Endodermal cell (in vitro differentiated cells): ENCODE measurements at regions not wholly inside any gene's neighbourhood (a gene's known extent, or its start where the extent isn't known, plus 50 kb on each side); places are given as distances from the start of the nearest gene placed in this dataset.

Experiments
- DNase-seq: peaks from one replicate; pipeline ENCODE4 v3.0.0-alpha.2; 2017
- H3K27ac ChIP-seq: 2 replicates; pipeline ENCODE4 v1.5.1; 2013; ENCODE audit warnings: mild to moderate bottlenecking, low read depth, low read length, moderate library complexity
- H3K27me3 ChIP-seq: 2 replicates; pipeline ENCODE4 v1.6.1; 2013; ENCODE audit warnings: mild to moderate bottlenecking, low read length, moderate library complexity; ENCODE audit not compliant: insufficient read depth, control insufficient read depth, poor library complexity, severe bottlenecking
- H3K36me3 ChIP-seq: 2 replicates; pipeline ENCODE4 v1.7.0; 2013; ENCODE audit warnings: mild to moderate bottlenecking, low read length, moderate library complexity; ENCODE audit not compliant: control insufficient read depth, insufficient read depth
- H3K4me1 ChIP-seq: one replicate; pipeline ENCODE4 v1.7.0; 2013; ENCODE audit warnings: low read length; ENCODE audit not compliant: control insufficient read depth, insufficient read depth
- H3K4me3 ChIP-seq: 2 replicates; pipeline ENCODE4 v1.5.1; 2013; ENCODE audit warnings: mild to moderate bottlenecking, low read length, moderate library complexity
- H3K9ac ChIP-seq: 2 replicates; pipeline ENCODE4 v1.6.1; 2013; ENCODE audit warnings: mild to moderate bottlenecking, low read length, moderate library complexity; ENCODE audit not compliant: poor library complexity, severe bottlenecking; ENCODE audit errors: extremely low read depth
- H3K9me3 ChIP-seq: 2 replicates; pipeline ENCODE4 v1.6.1; 2013; ENCODE audit warnings: mild to moderate bottlenecking, low read length, moderate library complexity; ENCODE audit not compliant: control insufficient read depth
- H3K27ac Mint-ChIP-seq: 2 replicates; pipeline ENCODE4 v1.8.0; 2020; ENCODE audit warnings: mixed read lengths
- H3K27me3 Mint-ChIP-seq: 2 replicates; pipeline ENCODE4 v1.8.0; 2021; ENCODE audit warnings: mild to moderate bottlenecking, mixed read lengths; ENCODE audit not compliant: insufficient read depth
- H3K36me3 Mint-ChIP-seq: 2 replicates; pipeline ENCODE4 v1.8.0; 2020; ENCODE audit warnings: low read depth, mixed read lengths
- H3K4me1 Mint-ChIP-seq: 2 replicates; pipeline ENCODE4 v1.8.0; 2020; ENCODE audit warnings: mixed read lengths
- H3K4me3 Mint-ChIP-seq: 2 replicates; pipeline ENCODE4 v1.8.0; 2020; ENCODE audit warnings: mild to moderate bottlenecking, moderate library complexity, mixed read lengths
- H3K9me3 Mint-ChIP-seq: 2 replicates; pipeline ENCODE4 v1.8.0; 2020; ENCODE audit warnings: mild to moderate bottlenecking, mixed read lengths
- CTCF ChIP-seq: fragments of 200-600 bp; sonication (generic); conservative IDR thresholded peaks from 2 replicates; pipeline ENCODE4 v1.5.0; 2021; ENCODE audit warnings: antibody characterized with exemption, mild to moderate bottlenecking
- WGBS, 2 experiments: methylation state at CpG; one replicate each; pipeline versions ENCODE4 v1.1.5 to v1.1.7; 2013; ENCODE audit warnings: missing lambda C conversion rate in 2 of 2, mixed read lengths in 1 of 2; ENCODE audit not compliant: insufficient coverage in 1 of 2, insufficient read length in 1 of 2; 5-methylcytosine and 5-hydroxymethylcytosine counted together

GRCh38 chr2:150232321-150232720 is 255.1 kb downstream of the RND3 start:
- Mint-ChIP-seq H3K27me3 (peaks cover 9% of the 10 kb centered on the region), H3K36me3 (no peaks in the 10 kb centered on the region), H3K4me3 (no peak overlapping the region), H3K9me3 (no peaks in the 10 kb centered on the region), H3K27ac (no peak overlapping the region), H3K4me1 (no peaks in the 10 kb centered on the region)
- Histone ChIP-seq H3K4me3 (no peak overlapping the region), H3K9me3 (no peaks in the 10 kb centered on the region), H3K4me1 (no peaks in the 10 kb centered on the region), H3K36me3 (no peaks in the 10 kb centered on the region), H3K27ac (no peak overlapping the region), H3K27me3 (peaks cover 4% of the 10 kb centered on the region), H3K9ac (no peak overlapping the region)
- no peak for DNase-seq
- no peak for TF ChIP-seq CTCF
- 80 to 91% methylated on average over 1 of the region's 1 CpG for WGBS, 2 experiments

GRCh38 chr2:150230616-150231015 is 256.9 kb downstream of the RND3 start:
- H3K27me3 ChIP-seq: peaks cover 8% of the 10 kb centered on the region
- no peak overlapping the region for H3K27ac ChIP-seq
- Mint-ChIP-seq H3K4me1 (no peaks in the 10 kb centered on the region), H3K27ac (no peak overlapping the region), H3K9me3 (no peaks in the 10 kb centered on the region), H3K4me3 (no peak overlapping the region), H3K27me3 (peaks cover 25% of the 10 kb centered on the region), H3K36me3 (no peaks in the 10 kb centered on the region)
- TF ChIP-seq CTCF: no peak
- 100% methylated on average over 1 of the region's 1 CpG; no CpG with 5 or more reads in 1 of the 2 experiments for WGBS, 2 experiments
- no peak overlapping the region for H3K4me3 ChIP-seq
- H3K9ac ChIP-seq: no peak overlapping the region
- no peaks in the 10 kb centered on the region for H3K9me3 ChIP-seq
- no peaks in the 10 kb centered on the region for H3K4me1 ChIP-seq
- DNase-seq: no peak
- H3K36me3 ChIP-seq: no peaks in the 10 kb centered on the region

- no peaks in the 10 kb centered on the region for H3K9me3 Mint-ChIP-seq
- Histone ChIP-seq H3K9me3 (no peaks in the 10 kb centered on the region), H3K4me1 (no peaks in the 10 kb centered on the region), H3K9ac (no peak overlapping the region), H3K27ac (no peak overlapping the region), H3K4me3 (no peak overlapping the region), H3K36me3 (no peaks in the 10 kb centered on the region), H3K27me3 (peaks cover 12% of the 10 kb centered on the region)
- no peak for DNase-seq
- no peaks in the 10 kb centered on the region for H3K4me1 Mint-ChIP-seq
- no peak for TF ChIP-seq CTCF
- no peak overlapping the region for H3K27ac Mint-ChIP-seq
- H3K27me3 Mint-ChIP-seq: peaks cover 31% of the 10 kb centered on the region
- no peaks in the 10 kb centered on the region for H3K36me3 Mint-ChIP-seq
- H3K4me3 Mint-ChIP-seq: no peak overlapping the region
- no CpG with 5 or more reads among the region's 1 CpG for WGBS, 2 experiments
Measured at GRCh38 chr2:150230004-150230403, 257.5 kb downstream of the RND3 start.
